Smooth muscle cell (in vitro differentiated cells): ENCODE measurements at regions not wholly inside any gene's neighbourhood (a gene's known extent, or its start where the extent isn't known, plus 50 kb on each side); places are given as distances from the start of the nearest gene placed in this dataset.

ENCODE experiments used
- DNase-seq: peaks from one replicate; lab custom pipeline; 2025; ENCODE audit not compliant: unreplicated experiment; lab: John Stamatoyannopoulos, UW
- H2AFZ ChIP-seq: fragments of 200-600 bp; sonication (generic); 2 replicates; pipeline ENCODE4 v1.6.0; 2016; ENCODE audit warnings: antibody characterized with exemption, low read depth, mild to moderate bottlenecking
- H3F3A ChIP-seq: fragments of 200-600 bp; sonication (generic); 2 replicates; pipeline ENCODE4 v1.6.0; 2017; ENCODE audit warnings: antibody characterized with exemption, low read depth
- H3K27ac ChIP-seq: fragments of 200-600 bp; sonication (generic); 2 replicates; pipeline ENCODE4 v1.5.1; 2016; ENCODE audit warnings: low read depth, mild to moderate bottlenecking
- H3K27me3 ChIP-seq: fragments of 200-600 bp; sonication (generic); 2 replicates; pipeline ENCODE4 v1.6.1; 2016; ENCODE audit warnings: low read depth, mild to moderate bottlenecking
- H3K36me3 ChIP-seq: fragments of 200-600 bp; sonication (generic); 2 replicates; pipeline ENCODE4 v1.5.1; 2016; ENCODE audit warnings: low read depth
- H3K4me1 ChIP-seq: fragments of 200-600 bp; sonication (generic); 2 replicates; pipeline ENCODE4 v1.5.1; 2016; ENCODE audit warnings: low read depth
- H3K4me2 ChIP-seq: fragments of 200-600 bp; sonication (generic); 2 replicates; pipeline ENCODE4 v1.6.0; 2016; ENCODE audit warnings: mild to moderate bottlenecking
- H3K4me3 ChIP-seq: fragments of 200-600 bp; sonication (generic); 2 replicates; pipeline ENCODE4 v1.5.1; 2016; ENCODE audit warnings: mild to moderate bottlenecking
- H3K79me2 ChIP-seq: fragments of 200-600 bp; sonication (generic); 2 replicates; pipeline ENCODE4 v1.6.0; 2016; ENCODE audit warnings: low read depth, mild to moderate bottlenecking
- H3K9ac ChIP-seq: fragments of 200-600 bp; sonication (generic); 2 replicates; pipeline ENCODE4 v1.6.0; 2016; ENCODE audit warnings: low read depth
- H3K9me3 ChIP-seq: fragments of 200-600 bp; sonication (generic); replicated peaks from 2 replicates; pipeline ENCODE4 v1.5.1; 2016; ENCODE audit warnings: low read depth
- H4K20me1 ChIP-seq: fragments of 200-600 bp; sonication (generic); 2 replicates; pipeline ENCODE4 v1.6.0; 2016; ENCODE audit warnings: low read depth
- WGBS: methylation state at CpG from one replicate; pipeline ENCODE4 v1.1.7; 2016; ENCODE audit warnings: low lambda C conversion rate; 5-methylcytosine and 5-hydroxymethylcytosine counted together
- TF ChIP-seq, protein P1 (sequence below): fragments of 200-600 bp; sonication (generic); IDR thresholded peaks from 2 replicates; pipeline ENCODE4 v1.5.1; 2017; ENCODE audit warnings: borderline replicate concordance, mild to moderate bottlenecking, antibody characterized with exemption; ENCODE audit not compliant: insufficient read depth, poor library complexity, severe bottlenecking

DNA sequence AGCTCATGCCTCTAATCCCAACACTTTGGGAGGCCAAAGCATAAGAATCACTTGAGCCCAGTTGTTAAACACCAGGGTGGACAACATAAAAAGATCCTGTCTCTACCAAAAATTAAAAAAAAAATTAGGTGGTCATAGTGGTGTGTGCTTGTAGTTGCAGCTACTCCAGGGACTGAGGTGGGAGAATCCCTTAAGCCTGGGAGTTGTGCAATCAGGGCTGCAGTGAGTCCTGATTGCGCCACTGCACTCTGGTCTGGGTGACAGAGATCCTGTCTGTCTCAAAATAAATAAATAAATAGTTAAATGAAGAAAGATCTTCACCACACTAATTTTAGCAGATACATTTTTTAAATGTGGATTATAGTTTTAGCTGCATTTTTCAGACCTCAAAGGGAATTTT, 433.2 kb downstream of the MAT2B start:
- Histone ChIP-seq H2AFZ (no peak overlapping the region), H3K4me3 (no peak overlapping the region), H3K9ac (no peak overlapping the region), H3F3A (no peaks in the 10 kb centered on the region), H3K79me2 (no peaks in the 10 kb centered on the region), H4K20me1 (no peaks in the 10 kb centered on the region), H3K4me1 (no peaks in the 10 kb centered on the region), H3K27me3 (no peaks in the 10 kb centered on the region), H3K27ac (no peak overlapping the region), H3K9me3 (no peaks in the 10 kb centered on the region), H3K36me3 (no peaks in the 10 kb centered on the region), H3K4me2 (no peak overlapping the region)
- TF ChIP-seq, protein P1, sequence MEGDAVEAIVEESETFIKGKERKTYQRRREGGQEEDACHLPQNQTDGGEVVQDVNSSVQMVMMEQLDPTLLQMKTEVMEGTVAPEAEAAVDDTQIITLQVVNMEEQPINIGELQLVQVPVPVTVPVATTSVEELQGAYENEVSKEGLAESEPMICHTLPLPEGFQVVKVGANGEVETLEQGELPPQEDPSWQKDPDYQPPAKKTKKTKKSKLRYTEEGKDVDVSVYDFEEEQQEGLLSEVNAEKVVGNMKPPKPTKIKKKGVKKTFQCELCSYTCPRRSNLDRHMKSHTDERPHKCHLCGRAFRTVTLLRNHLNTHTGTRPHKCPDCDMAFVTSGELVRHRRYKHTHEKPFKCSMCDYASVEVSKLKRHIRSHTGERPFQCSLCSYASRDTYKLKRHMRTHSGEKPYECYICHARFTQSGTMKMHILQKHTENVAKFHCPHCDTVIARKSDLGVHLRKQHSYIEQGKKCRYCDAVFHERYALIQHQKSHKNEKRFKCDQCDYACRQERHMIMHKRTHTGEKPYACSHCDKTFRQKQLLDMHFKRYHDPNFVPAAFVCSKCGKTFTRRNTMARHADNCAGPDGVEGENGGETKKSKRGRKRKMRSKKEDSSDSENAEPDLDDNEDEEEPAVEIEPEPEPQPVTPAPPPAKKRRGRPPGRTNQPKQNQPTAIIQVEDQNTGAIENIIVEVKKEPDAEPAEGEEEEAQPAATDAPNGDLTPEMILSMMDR: no peak
- DNase-seq: no peak
- 74% methylated on average over 1 of the region's 1 CpG for WGBS

DNA sequence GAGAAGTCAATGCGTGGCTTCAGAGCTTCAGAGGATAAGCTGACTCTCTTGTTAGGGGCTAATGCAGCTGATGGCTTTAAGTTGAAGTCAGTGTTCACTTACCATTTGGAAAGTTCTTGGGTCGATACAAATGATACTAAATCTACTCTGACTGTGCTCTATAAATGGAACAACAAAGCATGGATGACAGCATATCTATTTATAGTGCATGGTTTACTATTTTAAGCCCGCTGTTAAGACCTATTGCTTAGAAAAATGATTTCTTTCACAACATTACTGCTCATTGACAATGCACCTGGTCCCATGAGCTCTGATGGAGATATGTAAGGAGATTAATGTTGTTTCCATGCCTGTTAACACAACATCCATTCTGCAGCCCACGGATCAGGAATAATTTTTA, 435.7 kb downstream of the MAT2B start:
- Histone ChIP-seq H2AFZ (no peak overlapping the region), H4K20me1 (no peaks in the 10 kb centered on the region), H3K4me3 (no peak overlapping the region), H3K27me3 (no peaks in the 10 kb centered on the region), H3K4me1 (no peaks in the 10 kb centered on the region), H3K4me2 (no peak overlapping the region), H3F3A (no peaks in the 10 kb centered on the region), H3K27ac (no peak overlapping the region), H3K36me3 (no peaks in the 10 kb centered on the region), H3K9me3 (no peaks in the 10 kb centered on the region), H3K79me2 (no peaks in the 10 kb centered on the region), H3K9ac (no peak overlapping the region)
- TF ChIP-seq, protein P1: no peak
- 82% methylated on average over 4 of the region's 4 CpGs for WGBS
- DNase-seq: no peak

DNA sequence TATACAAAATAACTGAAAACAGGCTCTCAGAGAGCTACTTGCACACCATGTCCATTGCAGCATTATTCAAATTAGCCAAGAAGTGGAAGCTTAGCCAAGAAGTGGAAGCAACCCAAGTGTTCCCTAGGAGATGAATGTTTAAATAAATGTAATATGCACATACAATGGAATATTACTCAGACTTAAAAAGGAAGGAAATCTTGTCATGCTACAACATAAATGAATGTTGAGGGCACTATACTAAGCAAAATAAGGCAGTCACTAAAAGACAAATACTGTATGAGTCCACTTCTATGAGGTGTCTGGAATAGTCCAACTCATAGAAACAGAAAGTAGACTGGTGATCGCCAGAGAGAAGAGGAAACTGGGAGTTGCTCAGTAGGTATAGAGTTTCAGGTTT, 438.1 kb downstream of the MAT2B start:
- Histone ChIP-seq H3K4me2 (no peak overlapping the region), H3K4me1 (no peaks in the 10 kb centered on the region), H3K79me2 (no peaks in the 10 kb centered on the region), H2AFZ (no peak overlapping the region), H3K36me3 (no peaks in the 10 kb centered on the region), H3K9me3 (no peaks in the 10 kb centered on the region), H3F3A (no peaks in the 10 kb centered on the region), H3K9ac (no peak overlapping the region), H4K20me1 (no peaks in the 10 kb centered on the region), H3K27ac (no peak overlapping the region), H3K4me3 (no peak overlapping the region), H3K27me3 (no peaks in the 10 kb centered on the region)
- WGBS: 96% methylated on average over 1 of the region's 1 CpG
- TF ChIP-seq, protein P1: no peak
- DNase-seq: no peak

DNA sequence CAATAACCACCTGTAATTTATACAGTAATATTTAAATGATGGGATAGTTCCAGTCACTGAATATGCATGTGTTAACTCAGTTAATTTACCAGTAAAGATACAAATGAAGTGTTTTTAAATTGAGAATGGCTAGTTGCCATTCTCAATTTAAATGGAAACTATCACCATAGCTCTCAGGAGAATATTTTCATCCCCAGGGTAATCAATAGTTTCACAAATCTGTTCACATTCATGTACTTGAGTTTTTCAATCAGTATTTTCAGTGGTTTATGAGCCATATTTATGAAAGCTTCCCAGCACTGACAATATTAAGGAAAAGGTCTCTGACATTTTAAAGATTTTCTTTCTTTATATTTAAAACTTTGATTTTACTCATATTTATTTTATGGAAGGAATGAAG, 439.3 kb downstream of the MAT2B start:
- Histone ChIP-seq H3K9me3 (no peaks in the 10 kb centered on the region), H4K20me1 (no peaks in the 10 kb centered on the region), H3K9ac (no peak overlapping the region), H3K27me3 (no peaks in the 10 kb centered on the region), H2AFZ (peak overlapping the region; percentile 15), H3K4me2 (no peak overlapping the region), H3K27ac (no peak overlapping the region), H3K4me3 (no peak overlapping the region), H3K79me2 (no peaks in the 10 kb centered on the region), H3K4me1 (no peaks in the 10 kb centered on the region), H3F3A (no peaks in the 10 kb centered on the region), H3K36me3 (no peaks in the 10 kb centered on the region)
- TF ChIP-seq, protein P1: no peak
- DNase-seq: no peak
